Common myeloid progenitor, CD34-positive (primary cell): ENCODE measurements at regions not wholly inside any gene's neighbourhood (a gene's known extent, or its start where the extent isn't known, plus 50 kb on each side); places are given as distances from the start of the nearest gene placed in this dataset.

Experiments
- CTCF ChIA-PET: fragments of 350-600 bp; sonication (Branson Sonifier 250); formaldehyde crosslinking; loops from one replicate; lab custom pipeline; 2021; ENCODE audit warnings: antibody characterized with exemption; lab: Charles Lee
- POLR2A ChIA-PET: fragments of 350-600 bp; sonication (Branson Sonifier 250); formaldehyde crosslinking; loops from one replicate; lab custom pipeline; 2021; ENCODE audit warnings: antibody characterized with exemption; lab: Charles Lee
- DNase-seq, 3 donors: peaks; one replicate each; pipeline versions ENCODE4 v3.0.0 to v3.0.0-alpha.2; 2013
- H3K27ac ChIP-seq, 2 experiments: 1 replicate in 1 of 2; 2 replicates in 1 of 2; pipeline ENCODE4 v1.7.0; 2013; ENCODE audit warnings: inconsistent platforms in 2 of 2, low read length in 2 of 2, mild to moderate bottlenecking in 2 of 2, low read depth in 1 of 2, moderate library complexity in 1 of 2; ENCODE audit not compliant: severe bottlenecking in 2 of 2, insufficient read depth in 1 of 2, poor library complexity in 1 of 2
- H3K27me3 ChIP-seq, 5 experiments: replicated peaks in 2 of 5; 1 replicate in 3 of 5; 2 replicates in 2 of 5; pipeline versions ENCODE4 v1.6.1 to v1.7.0; 2013; ENCODE audit warnings: low read length in 4 of 5, mild to moderate bottlenecking in 2 of 5, moderate library complexity in 2 of 5, inconsistent platforms in 1 of 5; ENCODE audit not compliant: insufficient read depth in 5 of 5, control insufficient read depth in 4 of 5
- H3K36me3 ChIP-seq, 4 experiments: 1 replicate in 2 of 4; 2 replicates in 2 of 4; pipeline versions ENCODE4 v1.6.1 to v1.7.0; 2013; ENCODE audit warnings: low read length in 3 of 4, control low read depth in 1 of 4, mild to moderate bottlenecking in 1 of 4; ENCODE audit not compliant: control insufficient read depth in 4 of 4, insufficient read depth in 4 of 4
- H3K4me1 ChIP-seq, 4 experiments: 1 replicate in 3 of 4; 2 replicates in 1 of 4; pipeline versions ENCODE4 v1.6.1 to v1.7.1; 2013; ENCODE audit warnings: low read length in 3 of 4, mild to moderate bottlenecking in 3 of 4, control low read depth in 1 of 4, inconsistent platforms in 1 of 4, moderate library complexity in 1 of 4; ENCODE audit not compliant: control insufficient read depth in 4 of 4, insufficient read depth in 4 of 4; ENCODE audit errors: control extremely low read depth in 1 of 4
- H3K4me3 ChIP-seq, 7 experiments: 1 replicate in 4 of 7; 2 replicates in 3 of 7; pipeline versions ENCODE4 v1.5.1 to v1.7.0; 2013; ENCODE audit warnings: mild to moderate bottlenecking in 7 of 7, low read length in 6 of 7, moderate library complexity in 6 of 7, inconsistent platforms in 2 of 7, low read depth in 2 of 7, control low read depth in 1 of 7; ENCODE audit not compliant: insufficient read depth in 4 of 7, control insufficient read depth in 1 of 7; ENCODE audit errors: extremely low read depth in 1 of 7
- H3K9me3 ChIP-seq, 5 experiments: 1 replicate in 4 of 5; 2 replicates in 1 of 5; pipeline versions ENCODE4 v1.6.1 to v1.7.1; 2013; ENCODE audit warnings: low read length in 4 of 5, mild to moderate bottlenecking in 2 of 5, inconsistent platforms in 1 of 5, low read depth in 1 of 5, moderate library complexity in 1 of 5; ENCODE audit not compliant: control insufficient read depth in 4 of 5, insufficient read depth in 2 of 5; ENCODE audit errors: control extremely low read depth in 1 of 5
- WGBS: methylation state at CpG from one replicate; pipeline ENCODE4 v1.1.5; 2013; ENCODE audit not compliant: insufficient coverage; 5-methylcytosine and 5-hydroxymethylcytosine counted together

- Histone ChIP-seq H3K4me3 (no peak overlapping the region), H3K27ac (no peak overlapping the region), H3K36me3 (no peaks in the 10 kb centered on the region), H3K4me1 (no peaks in the 10 kb centered on the region), H3K27me3 (no peaks in the 10 kb centered on the region), H3K9me3 (peaks cover 0 to 4% (median 0%) of the 10 kb centered on the region in 5 experiments)
- ChIA-PET CTCF (no interaction called here), POLR2A (no interaction called here)
- no peak for DNase-seq
- WGBS = 71% methylated on average over 1 of the region's 3 CpGs
These were observed 316.6 kb downstream of the TPBG start for GRCh38 chr6:82680192-82680591.

GRCh38 chr6:82681119-82681714 is 317.6 kb downstream of the TPBG start:
- DNase-seq = no peak
- POLR2A ChIA-PET = no interaction called here
- peaks cover 0 to 4% (median 0%) of the 10 kb centered on the region in 5 experiments for H3K9me3 ChIP-seq
- no peaks in the 10 kb centered on the region for H3K27me3 ChIP-seq
- no peaks in the 10 kb centered on the region for H3K4me1 ChIP-seq
- no peaks in the 10 kb centered on the region for H3K36me3 ChIP-seq
- H3K4me3 ChIP-seq = no peak overlapping the region
- no peak overlapping the region for H3K27ac ChIP-seq
- CTCF ChIA-PET = interaction anchor here (1.2 kb wide), 1 partner anchor 31 kb away, joined by 3 read pairs; no protein-coding TSS in a partner anchor
- WGBS = 97% methylated on average over 2 of the region's 3 CpGs

- no peak overlapping the region for H3K4me3 ChIP-seq
These were observed 323.1 kb downstream of the TPBG start for GRCh38 chr6:82686719-82687118.

GRCh38 chr6:82687855-82688254 is 324.2 kb downstream of the TPBG start:
- no peaks in the 10 kb centered on the region for H3K4me1 ChIP-seq
- no peaks in the 10 kb centered on the region for H3K27me3 ChIP-seq
- H3K9me3 ChIP-seq = no peaks in the 10 kb centered on the region
- CTCF ChIA-PET = no interaction called here
- no peak overlapping the region for H3K27ac ChIP-seq
- DNase-seq = no peak
- POLR2A ChIA-PET = no interaction called here
- 81% methylated on average over 6 of the region's 7 CpGs for whole genome bisulfite sequencing
- H3K36me3 ChIP-seq = no peaks in the 10 kb centered on the region
- no peak overlapping the region for H3K4me3 ChIP-seq

More at GRCh38 chr6:82686719-82687118, 323.1 kb downstream of the TPBG start:
- POLR2A ChIA-PET = no interaction called here
- no peaks in the 10 kb centered on the region for H3K27me3 ChIP-seq
- no peak for DNase-seq
- no peak overlapping the region for H3K27ac ChIP-seq
- WGBS = 97% methylated on average over 3 of the region's 3 CpGs
- H3K9me3 ChIP-seq = no peaks in the 10 kb centered on the region
- no peaks in the 10 kb centered on the region for H3K36me3 ChIP-seq
- no peaks in the 10 kb centered on the region for H3K4me1 ChIP-seq
- CTCF ChIA-PET = no interaction called here

GRCh38 chr6:82690283-82690682 is 326.7 kb downstream of the TPBG start:
- Histone ChIP-seq H3K9me3 (no peaks in the 10 kb centered on the region), H3K4me3 (no peak overlapping the region), H3K4me1 (no peaks in the 10 kb centered on the region), H3K36me3 (no peaks in the 10 kb centered on the region), H3K27ac (no peak overlapping the region), H3K27me3 (no peaks in the 10 kb centered on the region)
- no peak for DNase-seq
- ChIA-PET CTCF (no interaction called here), POLR2A (no interaction called here)
- WGBS = 96% methylated on average over 4 of the region's 6 CpGs

GRCh38 chr6:82691997-82692396 is 328.4 kb downstream of the TPBG start:
- H3K4me3 ChIP-seq = no peak overlapping the region
- no peaks in the 10 kb centered on the region for H3K27me3 ChIP-seq
- H3K4me1 ChIP-seq = no peaks in the 10 kb centered on the region
- no peaks in the 10 kb centered on the region for H3K9me3 ChIP-seq
- POLR2A ChIA-PET = no interaction called here
- H3K36me3 ChIP-seq = no peaks in the 10 kb centered on the region
- no peak overlapping the region for H3K27ac ChIP-seq
- CTCF ChIA-PET = no interaction called here
- DNase-seq = no peak

GRCh38 chr6:82693094-82693493 is 329.5 kb downstream of the TPBG start:
- 100% methylated on average over 1 of the region's 1 CpG for WGBS
- no peak for DNase-seq
- Histone ChIP-seq H3K36me3 (no peaks in the 10 kb centered on the region), H3K9me3 (no peaks in the 10 kb centered on the region), H3K27ac (no peak overlapping the region), H3K4me3 (no peak overlapping the region), H3K27me3 (no peaks in the 10 kb centered on the region), H3K4me1 (no peaks in the 10 kb centered on the region)
- CTCF ChIA-PET = no interaction called here
- POLR2A ChIA-PET = no interaction called here
